ENCODE measurements at regions not wholly inside any gene's neighbourhood (a gene's known extent, or its start where the extent isn't known, plus 50 kb on each side); places are given as distances from the start of the nearest gene placed in this dataset.

DNA sequence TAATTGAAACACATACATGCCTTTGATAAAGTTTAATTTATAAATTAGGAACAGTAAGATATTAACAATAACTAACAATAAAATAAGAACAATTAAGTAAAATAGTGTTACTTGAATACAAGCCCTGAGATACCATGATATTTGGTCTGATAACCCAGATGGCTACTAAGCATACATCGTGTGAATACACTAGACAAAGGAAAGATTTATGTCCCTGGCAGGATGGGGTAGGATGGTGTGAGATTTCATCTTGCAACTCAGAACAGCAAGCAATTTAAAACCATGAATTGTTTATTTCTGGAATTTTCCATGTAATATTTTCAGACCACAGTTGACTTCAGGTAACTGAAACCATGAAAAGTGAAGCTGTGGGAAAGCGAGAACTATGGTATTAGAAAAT lies 169.5 kb downstream of the DIPK2A start:
- H3K9me3 Mint-ChIP-seq = peaks cover 9% of the 10 kb centered on the region
- H3K36me3 Mint-ChIP-seq (ENCODE audit: low read depth) = no peaks in the 10 kb centered on the region
- H3K4me3 Mint-ChIP-seq = no peak overlapping the region
- H3K4me1 Mint-ChIP-seq (ENCODE audit: low read depth) = no peaks in the 10 kb centered on the region
- no peak overlapping the region for H3K27ac Mint-ChIP-seq
- H3K27me3 Mint-ChIP-seq (ENCODE audit: low read depth) = peaks cover 5% of the 10 kb centered on the region

DNA sequence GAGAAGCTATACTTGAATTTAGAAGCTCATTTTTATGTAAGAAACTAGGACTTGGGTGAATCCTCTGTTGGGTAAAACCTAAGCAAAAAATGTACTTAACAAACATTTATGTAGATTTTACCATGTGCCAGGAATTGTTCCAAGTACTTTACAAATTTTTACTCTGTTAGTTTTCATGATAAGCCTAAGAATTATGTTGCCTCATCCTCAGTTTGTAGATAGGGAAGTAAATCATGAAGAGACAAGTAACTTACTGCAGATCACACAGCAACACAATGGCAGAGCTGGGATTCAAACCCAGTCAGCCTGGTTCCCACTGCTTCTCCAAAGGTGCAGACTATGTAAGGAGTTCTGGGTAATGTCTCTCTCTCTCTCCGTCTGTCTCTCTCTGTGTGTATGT lies 169.9 kb downstream of the DIPK2A start:
- no peak overlapping the region for H3K27ac Mint-ChIP-seq
- H3K4me1 Mint-ChIP-seq (ENCODE audit: low read depth) = no peaks in the 10 kb centered on the region
- H3K36me3 Mint-ChIP-seq (ENCODE audit: low read depth) = no peaks in the 10 kb centered on the region
- peaks cover 9% of the 10 kb centered on the region for H3K9me3 Mint-ChIP-seq
- H3K4me3 Mint-ChIP-seq = no peak overlapping the region
- peaks cover 5% of the 10 kb centered on the region for H3K27me3 Mint-ChIP-seq (ENCODE audit: low read depth)

GRCh38 chr3:144142151-144142840 lies 170.7 kb downstream of the DIPK2A start:
- peak overlapping the region; percentile 4 for H3K4me3 Mint-ChIP-seq
- H3K36me3 Mint-ChIP-seq (ENCODE audit: low read depth) = no peaks in the 10 kb centered on the region
- H3K4me1 Mint-ChIP-seq (ENCODE audit: low read depth) = no peaks in the 10 kb centered on the region
- H3K9me3 Mint-ChIP-seq = peaks cover 6% of the 10 kb centered on the region
- no peak overlapping the region for H3K27ac Mint-ChIP-seq
- peaks cover 5% of the 10 kb centered on the region for H3K27me3 Mint-ChIP-seq (ENCODE audit: low read depth)

- no peaks in the 10 kb centered on the region for H3K36me3 Mint-ChIP-seq (ENCODE audit: low read depth)
- H3K4me3 Mint-ChIP-seq = no peak overlapping the region
- no peaks in the 10 kb centered on the region for H3K27me3 Mint-ChIP-seq (ENCODE audit: low read depth)
- H3K4me1 Mint-ChIP-seq (ENCODE audit: low read depth) = no peaks in the 10 kb centered on the region
- H3K9me3 Mint-ChIP-seq = no peaks in the 10 kb centered on the region
- no peak overlapping the region for H3K27ac Mint-ChIP-seq
Measured at GRCh38 chr3:144148356-144148755, 176.7 kb downstream of the DIPK2A start.

GRCh38 chr3:144151983-144152382 lies 180.4 kb downstream of the DIPK2A start:
- Mint-ChIP-seq H3K27ac (no peak overlapping the region), H3K27me3 (ENCODE audit: low read depth) (no peaks in the 10 kb centered on the region), H3K36me3 (ENCODE audit: low read depth) (no peaks in the 10 kb centered on the region), H3K9me3 (no peaks in the 10 kb centered on the region), H3K4me3 (no peak overlapping the region), H3K4me1 (ENCODE audit: low read depth) (no peaks in the 10 kb centered on the region)

- Mint-ChIP-seq H3K4me3 (no peak overlapping the region), H3K27me3 (ENCODE audit: low read depth) (no peaks in the 10 kb centered on the region), H3K27ac (no peak overlapping the region), H3K9me3 (no peaks in the 10 kb centered on the region), H3K36me3 (ENCODE audit: low read depth) (no peaks in the 10 kb centered on the region), H3K4me1 (ENCODE audit: low read depth) (no peaks in the 10 kb centered on the region)
Measured at GRCh38 chr3:144160627-144161026, 189.0 kb downstream of the DIPK2A start.

- H3K4me1 Mint-ChIP-seq (ENCODE audit: low read depth) = no peaks in the 10 kb centered on the region
- H3K4me3 Mint-ChIP-seq = no peak overlapping the region
- H3K36me3 Mint-ChIP-seq (ENCODE audit: low read depth) = no peaks in the 10 kb centered on the region
- H3K9me3 Mint-ChIP-seq = no peaks in the 10 kb centered on the region
- no peaks in the 10 kb centered on the region for H3K27me3 Mint-ChIP-seq (ENCODE audit: low read depth)
- no peak overlapping the region for H3K27ac Mint-ChIP-seq
Measured at GRCh38 chr3:144162042-144162441, 190.4 kb downstream of the DIPK2A start.

DNA sequence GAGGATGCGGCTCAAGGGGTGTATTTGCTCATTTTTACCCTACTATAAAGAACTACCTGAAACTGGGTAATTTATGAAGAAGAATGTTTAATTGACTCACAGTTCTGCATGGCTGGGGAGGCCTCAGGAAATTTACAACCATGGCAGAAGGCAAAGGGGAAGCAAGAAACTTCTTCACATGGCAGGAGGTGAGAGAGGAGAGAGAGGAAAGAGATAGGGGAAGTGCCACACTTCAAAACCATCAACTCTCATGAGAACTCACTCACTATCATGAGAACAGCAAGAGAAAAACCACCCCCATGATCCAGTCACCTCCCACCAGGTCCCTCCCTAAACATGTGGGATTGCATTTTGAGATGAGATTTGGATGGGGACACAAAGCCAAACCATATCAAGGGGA lies 192.7 kb downstream of the DIPK2A start:
- H3K4me3 Mint-ChIP-seq = no peak overlapping the region

DNA sequence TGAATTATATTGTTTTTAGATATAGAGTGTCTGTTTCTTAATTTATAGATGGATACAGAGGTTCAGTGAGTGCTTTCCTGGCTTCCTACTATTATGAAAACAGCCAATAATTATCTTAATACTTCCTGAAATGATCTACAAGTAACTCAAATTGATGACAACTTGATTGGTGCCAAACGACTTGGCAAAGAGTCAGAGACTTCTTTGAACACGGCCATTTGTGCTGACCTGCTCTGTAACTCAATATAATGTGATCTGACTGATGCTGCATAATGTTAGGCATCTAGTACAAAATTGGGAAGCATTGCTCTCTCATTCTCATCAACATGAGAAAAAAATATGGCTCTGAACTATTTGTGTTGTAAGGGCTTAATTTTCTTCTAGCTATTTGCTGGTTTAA lies 193.9 kb downstream of the DIPK2A start:
- Mint-ChIP-seq H3K9me3 (no peaks in the 10 kb centered on the region), H3K27ac (no peak overlapping the region), H3K36me3 (ENCODE audit: low read depth) (no peaks in the 10 kb centered on the region), H3K4me3 (no peak overlapping the region), H3K27me3 (ENCODE audit: low read depth) (no peaks in the 10 kb centered on the region), H3K4me1 (ENCODE audit: low read depth) (no peaks in the 10 kb centered on the region)

More for the DNA sequence above, 192.7 kb downstream of the DIPK2A start:
- Mint-ChIP-seq H3K27me3 (ENCODE audit: low read depth) (no peaks in the 10 kb centered on the region), H3K9me3 (no peaks in the 10 kb centered on the region), H3K27ac (no peak overlapping the region), H3K4me1 (ENCODE audit: low read depth) (no peaks in the 10 kb centered on the region), H3K36me3 (ENCODE audit: low read depth) (no peaks in the 10 kb centered on the region)

- H3K36me3 Mint-ChIP-seq (ENCODE audit: low read depth) = no peaks in the 10 kb centered on the region
- H3K9me3 Mint-ChIP-seq = no peaks in the 10 kb centered on the region
- no peak overlapping the region for H3K4me3 Mint-ChIP-seq
- H3K4me1 Mint-ChIP-seq (ENCODE audit: low read depth) = no peaks in the 10 kb centered on the region
- H3K27me3 Mint-ChIP-seq (ENCODE audit: low read depth) = no peaks in the 10 kb centered on the region
- no peak overlapping the region for H3K27ac Mint-ChIP-seq
Measured at GRCh38 chr3:144167634-144168033, 196.0 kb downstream of the DIPK2A start.

DNA sequence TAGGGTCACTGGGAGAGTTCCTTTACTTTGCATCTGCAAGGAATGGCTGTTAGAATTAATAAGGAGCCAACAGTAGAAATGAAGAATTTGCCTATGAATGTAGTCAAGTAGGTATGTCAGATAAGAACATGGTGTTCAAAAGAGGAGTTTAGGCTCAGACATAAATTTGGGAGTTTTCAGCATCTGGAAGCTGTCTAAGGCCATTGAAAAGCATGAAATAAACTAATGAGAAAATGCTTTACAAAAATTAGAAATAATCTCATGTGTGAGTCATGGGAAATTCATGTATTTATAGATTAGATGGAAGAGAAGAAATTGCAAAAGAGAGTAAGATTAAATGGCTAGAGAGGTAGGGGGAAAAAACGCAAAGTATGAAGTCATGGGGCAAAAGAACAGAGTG lies 201.9 kb downstream of the DIPK2A start:
- Mint-ChIP-seq H3K4me3 (no peak overlapping the region), H3K27me3 (ENCODE audit: low read depth) (no peaks in the 10 kb centered on the region), H3K9me3 (no peaks in the 10 kb centered on the region), H3K27ac (no peak overlapping the region), H3K4me1 (ENCODE audit: low read depth) (no peaks in the 10 kb centered on the region), H3K36me3 (ENCODE audit: low read depth) (no peaks in the 10 kb centered on the region)

DNA sequence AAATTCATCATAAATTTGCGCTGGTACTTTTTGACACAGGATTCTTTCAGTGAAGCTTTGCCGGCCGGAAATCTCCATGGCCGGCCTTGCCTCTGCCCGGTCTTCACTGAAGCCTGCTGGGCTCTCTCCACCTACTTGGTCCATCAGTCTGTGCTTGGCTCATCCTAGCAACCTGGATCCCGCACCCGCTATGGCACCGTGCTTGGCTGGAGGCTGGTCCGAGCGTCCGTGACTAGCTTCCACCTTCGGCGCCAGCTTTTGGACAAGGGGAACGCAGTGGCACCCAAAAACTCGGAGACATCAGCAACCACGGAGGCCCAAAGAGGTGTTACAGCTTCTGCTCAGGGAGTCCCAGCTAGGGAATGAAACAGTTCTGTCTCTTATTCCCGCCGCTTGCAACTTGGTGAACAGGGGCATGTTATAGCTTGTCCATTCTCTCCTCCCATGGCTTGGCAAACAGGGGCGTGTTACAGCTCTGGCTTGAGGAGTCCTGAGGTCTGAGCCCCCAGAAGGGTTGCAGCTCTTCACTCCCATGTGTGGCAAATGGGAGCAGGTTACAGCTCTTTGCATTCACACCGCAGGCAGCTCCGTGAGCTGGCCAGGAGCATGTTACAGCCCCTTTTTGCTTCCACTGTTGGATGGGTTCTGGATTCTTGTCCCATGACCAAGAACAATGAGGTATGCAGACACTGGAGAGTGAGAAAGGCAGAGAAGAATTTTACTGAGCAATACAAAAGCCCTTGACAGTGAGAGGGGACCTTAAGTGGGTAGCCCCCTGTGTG lies 204.2 kb downstream of the DIPK2A start:
- Mint-ChIP-seq H3K9me3 (no peaks in the 10 kb centered on the region), H3K4me3 (no peak overlapping the region), H3K27me3 (ENCODE audit: low read depth) (no peaks in the 10 kb centered on the region), H3K36me3 (ENCODE audit: low read depth) (no peaks in the 10 kb centered on the region), H3K4me1 (ENCODE audit: low read depth) (no peaks in the 10 kb centered on the region), H3K27ac (no peak overlapping the region)

- no peaks in the 10 kb centered on the region for H3K36me3 Mint-ChIP-seq (ENCODE audit: low read depth)
- no peak overlapping the region for H3K27ac Mint-ChIP-seq
- no peaks in the 10 kb centered on the region for H3K4me1 Mint-ChIP-seq (ENCODE audit: low read depth)
- no peaks in the 10 kb centered on the region for H3K27me3 Mint-ChIP-seq (ENCODE audit: low read depth)
- H3K9me3 Mint-ChIP-seq = no peaks in the 10 kb centered on the region
- H3K4me3 Mint-ChIP-seq = no peak overlapping the region
Measured at GRCh38 chr3:144177649-144178048, 206.0 kb downstream of the DIPK2A start.

DNA sequence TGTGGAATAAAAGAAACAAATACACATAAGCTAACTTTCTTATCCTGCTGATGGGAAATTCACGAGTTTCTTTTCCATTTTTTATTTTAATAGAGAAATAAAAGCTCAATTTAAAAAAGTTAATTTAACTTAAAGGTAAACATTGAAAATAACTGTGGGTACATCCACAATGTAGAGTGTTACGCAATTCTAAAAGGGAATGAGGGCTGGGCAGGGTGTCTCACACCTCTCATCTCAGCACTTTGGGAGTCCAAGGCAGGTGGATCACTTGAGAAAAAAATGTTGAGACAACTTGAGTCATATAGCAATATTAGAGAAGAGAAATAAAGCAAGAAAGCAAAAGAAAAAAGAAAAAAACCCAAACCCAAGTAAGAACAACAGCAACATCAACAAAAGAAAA lies 207.0 kb downstream of the DIPK2A start:
- no peaks in the 10 kb centered on the region for H3K9me3 Mint-ChIP-seq
- no peaks in the 10 kb centered on the region for H3K36me3 Mint-ChIP-seq (ENCODE audit: low read depth)
- no peaks in the 10 kb centered on the region for H3K27me3 Mint-ChIP-seq (ENCODE audit: low read depth)
- no peaks in the 10 kb centered on the region for H3K4me1 Mint-ChIP-seq (ENCODE audit: low read depth)
- no peak overlapping the region for H3K27ac Mint-ChIP-seq
- no peak overlapping the region for H3K4me3 Mint-ChIP-seq

- Mint-ChIP-seq H3K27ac (no peak overlapping the region), H3K27me3 (ENCODE audit: low read depth) (no peaks in the 10 kb centered on the region), H3K9me3 (peaks cover 6% of the 10 kb centered on the region), H3K4me3 (no peak overlapping the region), H3K36me3 (ENCODE audit: low read depth) (no peaks in the 10 kb centered on the region), H3K4me1 (ENCODE audit: low read depth) (no peaks in the 10 kb centered on the region)
Measured at GRCh38 chr3:144181062-144181461, 209.4 kb downstream of the DIPK2A start.
